ENCODE measurements at regions not wholly inside any gene's neighbourhood (a gene's known extent, or its start where the extent isn't known, plus 50 kb on each side); places are given as distances from the start of the nearest gene placed in this dataset.

- Histone ChIP-seq H3K4me3 (no peak overlapping the region), H3K27me3 (no peaks in the 10 kb centered on the region), H3K4me1 (no peaks in the 10 kb centered on the region), H3K9me3 (peaks cover 0 to 3% (median 0%) of the 10 kb centered on the region in 4 donors), H3K36me3 (no peaks in the 10 kb centered on the region), H3K27ac (no peak overlapping the region)
- no peak for TF ChIP-seq POLR2A (IDR thresholded peaks at IDR 0.05)
- TF ChIP-seq CTCF (IDR thresholded peaks at IDR 0.05), result no peak
- DNase-seq, result no peak
Observed at GRCh38 chr7:126378642-126379041, 874.1 kb downstream of the GRM8 start.

GRCh38 chr7:126370038-126370668 is 882.6 kb downstream of the GRM8 start:
- TF ChIP-seq CTCF (IDR thresholded peaks at IDR 0.05) (no peak), POLR2A (IDR thresholded peaks at IDR 0.05) (no peak)
- no peaks in the 10 kb centered on the region for H3K4me1 ChIP-seq
- H3K36me3 ChIP-seq, result no peaks in the 10 kb centered on the region
- no peaks in the 10 kb centered on the region for H3K27me3 ChIP-seq
- no peaks in the 10 kb centered on the region for H3K9me3 ChIP-seq
- H3K27ac ChIP-seq, result no peak overlapping the region
- no peak for DNase-seq
- no peak overlapping the region for H3K4me3 ChIP-seq

- H3K36me3 ChIP-seq, result no peaks in the 10 kb centered on the region
- no peak overlapping the region for H3K27ac ChIP-seq
- H3K4me3 ChIP-seq, result no peak overlapping the region
- H3K9me3 ChIP-seq, result no peaks in the 10 kb centered on the region
- no peak for TF ChIP-seq POLR2A (IDR thresholded peaks at IDR 0.05)
- TF ChIP-seq CTCF (IDR thresholded peaks at IDR 0.05), result no peak
- DNase-seq, result no peak
- no peaks in the 10 kb centered on the region for H3K27me3 ChIP-seq
- no peaks in the 10 kb centered on the region for H3K4me1 ChIP-seq
Observed at GRCh38 chr7:126362746-126363145, 890.0 kb downstream of the GRM8 start.

GRCh38 chr7:126361183-126361582 is 891.6 kb downstream of the GRM8 start:
- Histone ChIP-seq H3K36me3 (no peaks in the 10 kb centered on the region), H3K4me1 (no peaks in the 10 kb centered on the region), H3K27me3 (no peaks in the 10 kb centered on the region), H3K9me3 (no peaks in the 10 kb centered on the region), H3K4me3 (no peak overlapping the region), H3K27ac (no peak overlapping the region)
- DNase-seq, result no peak
- TF ChIP-seq CTCF (IDR thresholded peaks at IDR 0.05) (no peak), POLR2A (IDR thresholded peaks at IDR 0.05) (no peak)

- Histone ChIP-seq H3K4me3 (no peak overlapping the region), H3K36me3 (no peaks in the 10 kb centered on the region), H3K4me1 (no peaks in the 10 kb centered on the region), H3K27ac (no peak overlapping the region), H3K9me3 (no peaks in the 10 kb centered on the region), H3K27me3 (no peaks in the 10 kb centered on the region)
- TF ChIP-seq POLR2A (IDR thresholded peaks at IDR 0.05) (no peak), CTCF (IDR thresholded peaks at IDR 0.05) (no peak)
- no peak for DNase-seq
Observed at GRCh38 chr7:126339813-126340212, 912.9 kb downstream of the GRM8 start.

- no peak for DNase-seq
- Histone ChIP-seq H3K27me3 (no peaks in the 10 kb centered on the region), H3K4me3 (no peak overlapping the region), H3K9me3 (no peaks in the 10 kb centered on the region), H3K4me1 (no peaks in the 10 kb centered on the region), H3K27ac (no peak overlapping the region), H3K36me3 (no peaks in the 10 kb centered on the region)
- TF ChIP-seq POLR2A (IDR thresholded peaks at IDR 0.05) (no peak), CTCF (IDR thresholded peaks at IDR 0.05) (no peak)
Observed at GRCh38 chr7:126305671-126306070, 947.1 kb downstream of the GRM8 start.
